OCI-LY7 (cell line): ENCODE measurements at regions not wholly inside any gene's neighbourhood (a gene's known extent, or its start where the extent isn't known, plus 50 kb on each side); places are given as distances from the start of the nearest gene placed in this dataset.

ENCODE experiments used
- CTCF ChIP-seq: fragments of 200-600 bp; sonication (generic); conservative IDR thresholded peaks from 2 replicates; pipeline ENCODE4 v1.5.1; 2014; ENCODE audit warnings: mild to moderate bottlenecking, antibody characterized with exemption, low read length, moderate library complexity, mixed read lengths
- EZH2phosphoT487 ChIP-seq: fragments of 200-600 bp; sonication (generic); IDR thresholded peaks from 2 replicates; pipeline ENCODE4 v1.6.1; 2018; ENCODE audit warnings: low read depth, borderline replicate concordance, mild to moderate bottlenecking, mixed run types, antibody characterized with exemption, low read length, moderate library complexity, mixed read lengths

DNA sequence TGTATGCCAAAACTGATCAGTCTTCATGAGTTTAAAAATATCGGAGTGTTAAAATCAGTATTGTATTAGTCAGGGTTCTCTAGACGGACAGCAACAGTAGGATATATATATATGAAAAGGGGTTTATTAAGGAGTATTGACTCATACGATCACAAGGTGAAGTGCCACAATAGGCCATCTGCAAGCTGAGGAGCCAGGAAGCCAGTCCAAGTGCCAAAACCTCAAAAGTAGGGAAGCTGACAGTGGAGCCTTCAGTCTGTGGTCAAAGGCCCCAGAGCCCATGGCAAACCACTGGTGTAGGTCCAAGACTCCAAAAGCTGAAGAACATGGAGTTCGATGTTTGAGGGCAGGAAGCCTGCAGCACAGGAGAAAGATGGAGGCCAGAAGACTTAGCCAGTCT lies 391.0 kb upstream of the CADM2 start:
- no peak for TF ChIP-seq CTCF
- no peak for TF ChIP-seq EZH2phosphoT487
